Omental fat pad (tissue), 3 donors: ENCODE measurements at regions not wholly inside any gene's neighbourhood (a gene's known extent, or its start where the extent isn't known, plus 50 kb on each side); places are given as distances from the start of the nearest gene placed in this dataset.

Experiments used
- ATAC-seq: fragments of 150-250 bp; one replicate; pipeline ENCODE4 v1.9.1; 2016; ENCODE audit warnings: mild to moderate bottlenecking, moderate library complexity; ENCODE audit not compliant: low FRiP score
- DNase-seq: peaks from one replicate; pipeline ENCODE4 v3.0.0-alpha.2; 2019; ENCODE audit warnings: low spot score
- CTCF ChIP-seq, 3 donors: fragments of 450-650 bp; IDR thresholded peaks; one replicate each; pipeline ENCODE4 v1.5.1; 2016 to 2017; ENCODE audit warnings: antibody characterized with exemption in 3 of 3, mild to moderate bottlenecking in 3 of 3, moderate library complexity in 2 of 3

- ATAC-seq: no peak
Measured at GRCh38 chr13:68170961-68171360, 940.8 kb upstream of the PCDH9 start.

GRCh38 chr13:68168448-68168847, 938.3 kb upstream of the PCDH9 start:
- DNase-seq (no peak), ATAC-seq (no peak)
- no peak for TF ChIP-seq CTCF (IDR thresholded peaks at IDR 0.05)

More at GRCh38 chr13:68170961-68171360, 940.8 kb upstream of the PCDH9 start:
- no peak for DNase-seq
- TF ChIP-seq CTCF (IDR thresholded peaks at IDR 0.05): no peak

- ATAC-seq (no peak), DNase-seq (no peak)
- no peak for TF ChIP-seq CTCF (IDR thresholded peaks at IDR 0.05)
Measured at GRCh38 chr13:68160466-68160865, 930.3 kb upstream of the PCDH9 start.

GRCh38 chr13:68152414-68152813, 922.3 kb upstream of the PCDH9 start:
- ATAC-seq: no peak
- DNase-seq: no peak
- TF ChIP-seq CTCF (IDR thresholded peaks at IDR 0.05): no peak

- ATAC-seq (no peak), DNase-seq (no peak)
- no peak for TF ChIP-seq CTCF (IDR thresholded peaks at IDR 0.05)
Measured at GRCh38 chr13:68145852-68146251, 915.7 kb upstream of the PCDH9 start.

GRCh38 chr13:68128297-68128915, 898.3 kb upstream of the PCDH9 start:
- ATAC-seq (no peak), DNase-seq (no peak)
- TF ChIP-seq CTCF (IDR thresholded peaks at IDR 0.05): no peak

- DNase-seq: no peak
- no peak for TF ChIP-seq CTCF (IDR thresholded peaks at IDR 0.05)
- ATAC-seq: no peak
Measured at GRCh38 chr13:68125087-68125480, 894.9 kb upstream of the PCDH9 start.
